AG20443 (cell line): ENCODE measurements at regions not wholly inside any gene's neighbourhood (a gene's known extent, or its start where the extent isn't known, plus 50 kb on each side); places are given as distances from the start of the nearest gene placed in this dataset.
"Not testable (repeated sequence)": the region's sequence is repeated elsewhere in the genome, so short reads cannot be mapped to it uniquely, and the experiment has no call there.

Source experiments
- DNase-seq: peaks from one replicate; pipeline ENCODE4 v3.0.0; 2012; ENCODE audit warnings: low spot score, mixed read lengths

GRCh38 chr1:206405282-206405681, 65.0 kb upstream of the IKBKE start:
- DNase-seq, result not testable (repeated sequence)

- DNase-seq, result not testable (repeated sequence)
Observed at GRCh38 chr1:206408371-206409288, 61.6 kb upstream of the IKBKE start.

DNA sequence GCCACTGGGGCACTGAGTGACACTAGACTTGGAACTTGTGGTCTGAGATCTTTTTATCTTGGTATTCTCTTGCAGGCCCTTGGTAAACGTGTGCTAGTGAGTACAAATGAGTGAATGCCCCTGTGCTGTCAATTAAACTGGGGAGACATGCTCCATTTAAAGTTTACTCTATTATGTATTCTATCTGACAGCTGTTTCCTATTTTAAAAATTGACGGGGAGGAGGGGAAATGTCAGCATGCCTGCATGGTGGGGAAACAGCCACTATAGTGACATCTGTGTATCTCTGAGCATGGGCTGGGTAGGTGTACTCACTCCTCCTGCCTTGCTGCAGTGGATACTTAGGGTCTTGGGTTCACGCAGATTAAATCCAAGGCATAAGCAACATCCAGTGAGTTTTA, 59.0 kb upstream of the IKBKE start:
- DNase-seq, result no peak

DNA sequence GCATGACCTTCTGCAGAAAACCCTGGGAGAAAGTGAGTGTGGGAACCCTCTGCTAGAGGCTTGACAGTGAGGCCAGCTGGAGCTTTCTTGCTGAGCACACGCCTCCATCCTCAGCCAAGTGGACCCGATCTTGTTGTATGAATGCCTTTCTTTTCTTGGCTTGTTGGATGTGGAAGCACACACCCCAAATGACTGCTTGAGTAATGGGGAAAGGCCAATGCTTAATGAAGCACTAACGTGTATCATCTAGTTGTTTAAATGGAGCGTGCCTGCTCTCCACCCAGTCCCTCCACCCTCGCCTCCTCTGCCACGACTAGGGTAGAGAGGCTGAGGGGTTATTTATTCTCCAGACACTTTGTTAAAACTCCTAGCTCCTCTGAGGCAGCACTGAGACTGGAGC, 54.3 kb upstream of the IKBKE start:
- no peak for DNase-seq

- no peak for DNase-seq
Observed at GRCh38 chr1:206417774-206418614, 52.3 kb upstream of the IKBKE start.

DNA sequence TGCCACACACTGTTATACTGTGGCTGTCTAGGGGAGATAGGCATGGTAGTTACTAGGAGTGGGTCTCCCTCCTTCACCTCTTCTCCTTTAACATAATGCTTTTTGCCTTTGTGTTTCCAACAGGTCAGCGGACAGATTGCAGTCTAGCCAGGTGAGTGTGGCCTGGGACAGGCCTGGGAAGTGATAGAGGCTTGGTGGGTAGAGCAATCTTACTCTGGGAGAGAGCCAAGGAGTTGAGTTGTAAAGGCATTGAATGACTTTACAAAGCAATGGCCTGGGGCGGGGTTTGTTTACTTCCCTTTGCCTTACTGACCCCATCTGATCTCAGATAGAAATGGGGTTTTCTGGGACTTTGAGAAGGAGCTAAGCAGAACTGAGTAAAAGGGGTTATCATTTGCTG, 51.0 kb upstream of the IKBKE start:
- peak; percentile 33 for DNase-seq

GRCh38 chr1:206419783-206420182, 50.5 kb upstream of the IKBKE start:
- peak; percentile 83 for DNase-seq

DNA sequence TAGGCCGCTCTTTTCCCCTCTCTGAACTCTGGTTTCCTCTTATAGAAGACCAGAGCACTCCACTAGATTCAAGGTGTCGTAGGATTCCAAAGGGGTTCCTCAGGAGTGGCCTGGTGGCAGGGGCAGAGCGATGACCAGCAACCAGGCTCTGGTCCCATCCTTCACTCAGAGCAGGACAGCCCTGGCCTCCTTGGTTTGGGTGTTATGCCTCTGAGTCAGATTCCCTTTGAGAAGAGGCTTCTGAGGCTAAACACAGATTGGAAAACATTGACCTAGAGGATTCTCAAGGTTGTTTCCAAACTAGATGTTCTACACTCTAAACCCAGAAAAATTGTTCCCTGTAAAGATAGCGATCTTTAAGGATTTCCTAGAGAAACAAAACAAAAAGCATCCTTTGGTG, 49.8 kb upstream of the IKBKE start:
- DNase-seq, result peak; percentile 59
